ENCODE measurements at regions not wholly inside any gene's neighbourhood (a gene's known extent, or its start where the extent isn't known, plus 50 kb on each side); places are given as distances from the start of the nearest gene placed in this dataset.

- intact Hi-C loops (cut with micrococcal nuclease), result no loop called here
- H3K79me2 ChIP-seq (ENCODE audit: control insufficient read depth, insufficient read depth, low read length), result no peaks in the 10 kb centered on the region
- H3K27ac ChIP-seq (ENCODE audit: extremely low read depth, low read depth, low read length), result no peak overlapping the region
- ATAC-seq, result no peak
- no peak for TF ChIP-seq MYNN (IDR thresholded peaks at IDR 0.05)
- TF ChIP-seq MYNN (CRISPR knock-in tag; IDR thresholded peaks at IDR 0.05), result no peak
- no peak for TF ChIP-seq SRSF9 (IDR thresholded peaks at IDR 0.05; ENCODE audit: borderline replicate concordance, low read depth, low read length)
- no peak for TF ChIP-seq ARID1B (IDR thresholded peaks at IDR 0.05)
- no peak for TF ChIP-seq IFI16 (CRISPR knock-in tag; IDR thresholded peaks at IDR 0.05)
- no peak for TF ChIP-seq U2AF1 (optimal IDR thresholded peaks at IDR 0.05; ENCODE audit: low read depth, low read length)
- TF ChIP-seq, protein P1, sequence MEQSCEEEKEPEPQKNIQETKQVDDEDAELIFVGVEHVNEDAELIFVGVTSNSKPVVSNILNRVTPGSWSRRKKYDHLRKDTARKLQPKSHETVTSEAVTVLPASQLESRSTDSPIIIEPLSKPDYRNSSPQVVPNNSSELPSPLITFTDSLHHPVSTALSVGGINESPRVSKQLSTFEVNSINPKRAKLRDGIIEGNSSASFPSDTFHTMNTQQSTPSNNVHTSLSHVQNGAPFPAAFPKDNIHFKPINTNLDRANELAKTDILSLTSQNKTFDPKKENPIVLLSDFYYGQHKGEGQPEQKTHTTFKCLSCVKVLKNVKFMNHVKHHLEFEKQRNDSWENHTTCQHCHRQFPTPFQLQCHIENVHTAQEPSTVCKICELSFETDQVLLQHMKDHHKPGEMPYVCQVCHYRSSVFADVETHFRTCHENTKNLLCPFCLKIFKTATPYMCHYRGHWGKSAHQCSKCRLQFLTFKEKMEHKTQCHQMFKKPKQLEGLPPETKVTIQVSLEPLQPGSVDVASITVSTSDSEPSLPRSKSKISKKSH (CRISPR knock-in tag; IDR thresholded peaks at IDR 0.05), result no peak
- no peak for TF ChIP-seq ZFP36 (IDR thresholded peaks at IDR 0.05; ENCODE audit: low read depth, low read length, partially characterized antibody)
- TF ChIP-seq ATF6 (CRISPR knock-in tag; IDR thresholded peaks at IDR 0.05), result no peak
- no peak for TF ChIP-seq CREM (IDR thresholded peaks at IDR 0.05; ENCODE audit: low read depth)
- TF ChIP-seq TEAD1 (CRISPR knock-in tag; IDR thresholded peaks at IDR 0.05), result no peak
- TF ChIP-seq, protein P2, sequence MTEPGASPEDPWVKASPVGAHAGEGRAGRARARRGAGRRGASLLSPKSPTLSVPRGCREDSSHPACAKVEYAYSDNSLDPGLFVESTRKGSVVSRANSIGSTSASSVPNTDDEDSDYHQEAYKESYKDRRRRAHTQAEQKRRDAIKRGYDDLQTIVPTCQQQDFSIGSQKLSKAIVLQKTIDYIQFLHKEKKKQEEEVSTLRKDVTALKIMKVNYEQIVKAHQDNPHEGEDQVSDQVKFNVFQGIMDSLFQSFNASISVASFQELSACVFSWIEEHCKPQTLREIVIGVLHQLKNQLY (CRISPR knock-in tag; conservative IDR thresholded peaks at IDR 0.05), result no peak
- no peak for TF ChIP-seq SRF (CRISPR knock-in tag; IDR thresholded peaks at IDR 0.05)
- no peak for TF ChIP-seq SMAD1 (IDR thresholded peaks at IDR 0.05; ENCODE audit: low read depth, low read length, partially characterized antibody)
- TF ChIP-seq KLF16 (IDR thresholded peaks at IDR 0.05), result no peak
- TF ChIP-seq NBN (IDR thresholded peaks at IDR 0.05; ENCODE audit: low read depth), result no peak
- TF ChIP-seq FOXA1 (IDR thresholded peaks at IDR 0.05; ENCODE audit: borderline replicate concordance), result no peak
- no peak for TF ChIP-seq DDX20 (tag; IDR thresholded peaks at IDR 0.05; ENCODE audit: low read depth)
- no peak for TF ChIP-seq MBD2 (IDR thresholded peaks at IDR 0.05; ENCODE audit: borderline replicate concordance, low read depth)
- TF ChIP-seq ZNF644 (tag; IDR thresholded peaks at IDR 0.05; ENCODE audit: low read depth), result no peak
- TF ChIP-seq ZBTB1 (CRISPR knock-in tag; IDR thresholded peaks at IDR 0.05; ENCODE audit: borderline replicate concordance, low read depth), result no peak
- no TSS peak for BruUV-seq (replicated peaks)
- H2AFZ ChIP-seq (ENCODE audit: low read depth, low read length), result no peak overlapping the region
- WGBS (ENCODE audit: insufficient coverage, low coverage, missing lambda C conversion rate), result 0% methylated on average over 3 of the region's 3 CpGs
- no peaks in the 10 kb centered on the region for H3K36me3 ChIP-seq (ENCODE audit: control insufficient read depth, insufficient read depth, low read length)
- H3K4me2 ChIP-seq (ENCODE audit: insufficient read depth, low read length), result no peak overlapping the region
- no peak for DNase-seq (ENCODE audit: extremely low read depth in 1 of 4, low spot score in 3 of 4)
- H4K20me1 ChIP-seq (replicated peaks; ENCODE audit: control insufficient read depth, insufficient read depth, low read length), result no peaks in the 10 kb centered on the region
- no peak overlapping the region for H3K9ac ChIP-seq (ENCODE audit: insufficient read depth in 1 of 2, low read depth in 2 of 2, low read length in 2 of 2)
- no peak for FAIRE-seq
- no peaks in the 10 kb centered on the region for H3K9me3 ChIP-seq (replicated peaks; ENCODE audit: control insufficient read depth, insufficient read depth, low read depth, low read length)
- ChIA-PET POLR2A (no interaction called here), CTCF (ENCODE audit: low intra/inter-chr PET ratio) (no interaction called here)
- H3K9me1 ChIP-seq (ENCODE audit: control insufficient read depth, insufficient read depth, low read length), result no peaks in the 10 kb centered on the region
- no peaks in the 10 kb centered on the region for H3K4me1 ChIP-seq (replicated peaks in 1 of 2; ENCODE audit: control insufficient read depth in 2 of 2, insufficient read depth in 2 of 2, low read length in 2 of 2)
- peaks cover 0 to 3% of the 10 kb centered on the region in 2 experiments; a peak in 3 of 5 replicates for H3K27me3 ChIP-seq (ENCODE audit: control insufficient read depth in 2 of 2, insufficient read depth in 2 of 2, low read length in 2 of 2)
- in situ Hi-C loops (cut with MboI), result no loop called here
- H3K4me3 ChIP-seq, result no peak overlapping the region
Observed at GRCh38 chr2:219824996-219825395, 197.6 kb downstream of the SLC4A3 start.

Data from K562 (cell line).